H4 (cell line): ENCODE measurements at regions not wholly inside any gene's neighbourhood (a gene's known extent, or its start where the extent isn't known, plus 50 kb on each side); places are given as distances from the start of the nearest gene placed in this dataset.
"Not testable (repeated sequence)": the region's sequence is repeated elsewhere in the genome, so short reads cannot be mapped to it uniquely, and the experiment has no call there.

ENCODE experiments used
- DNase-seq: peaks from one replicate; pipeline ENCODE4 v3.0.0-alpha.2; 2015; ENCODE audit warnings: low spot score

DNA sequence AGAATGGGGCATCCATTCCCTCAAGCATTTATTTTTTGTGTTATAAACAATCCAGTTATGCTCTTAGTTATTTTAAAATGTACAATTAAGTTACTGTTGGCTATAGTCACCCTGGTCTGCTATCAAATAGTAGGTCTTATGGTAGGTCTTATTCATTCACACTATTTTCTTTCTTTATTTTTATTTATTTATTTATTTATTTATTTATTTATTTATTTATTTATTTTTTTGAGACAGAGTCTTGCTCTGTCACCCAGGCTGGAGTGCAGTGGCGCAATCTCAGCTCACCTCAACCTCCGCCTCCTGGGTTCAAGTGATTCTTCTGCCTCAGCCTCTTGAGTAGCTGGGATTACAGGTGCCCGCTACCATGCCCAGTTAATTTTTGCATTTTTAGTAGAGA, 967.4 kb upstream of the AUTS2 start:
- not testable (repeated sequence) for DNase-seq

- DNase-seq, result no peak
These were observed 958.2 kb upstream of the AUTS2 start for GRCh38 chr7:68640103-68640502.

GRCh38 chr7:68642727-68643126, 955.5 kb upstream of the AUTS2 start:
- DNase-seq, result no peak

- no peak for DNase-seq
These were observed 934.9 kb upstream of the AUTS2 start for GRCh38 chr7:68663392-68663791.

- DNase-seq, result no peak
These were observed 927.2 kb upstream of the AUTS2 start for GRCh38 chr7:68671046-68671445.

- no peak for DNase-seq
These were observed 926.6 kb upstream of the AUTS2 start for GRCh38 chr7:68671671-68672070.

- no peak for DNase-seq
These were observed 923.4 kb upstream of the AUTS2 start for GRCh38 chr7:68674826-68675225.

DNA sequence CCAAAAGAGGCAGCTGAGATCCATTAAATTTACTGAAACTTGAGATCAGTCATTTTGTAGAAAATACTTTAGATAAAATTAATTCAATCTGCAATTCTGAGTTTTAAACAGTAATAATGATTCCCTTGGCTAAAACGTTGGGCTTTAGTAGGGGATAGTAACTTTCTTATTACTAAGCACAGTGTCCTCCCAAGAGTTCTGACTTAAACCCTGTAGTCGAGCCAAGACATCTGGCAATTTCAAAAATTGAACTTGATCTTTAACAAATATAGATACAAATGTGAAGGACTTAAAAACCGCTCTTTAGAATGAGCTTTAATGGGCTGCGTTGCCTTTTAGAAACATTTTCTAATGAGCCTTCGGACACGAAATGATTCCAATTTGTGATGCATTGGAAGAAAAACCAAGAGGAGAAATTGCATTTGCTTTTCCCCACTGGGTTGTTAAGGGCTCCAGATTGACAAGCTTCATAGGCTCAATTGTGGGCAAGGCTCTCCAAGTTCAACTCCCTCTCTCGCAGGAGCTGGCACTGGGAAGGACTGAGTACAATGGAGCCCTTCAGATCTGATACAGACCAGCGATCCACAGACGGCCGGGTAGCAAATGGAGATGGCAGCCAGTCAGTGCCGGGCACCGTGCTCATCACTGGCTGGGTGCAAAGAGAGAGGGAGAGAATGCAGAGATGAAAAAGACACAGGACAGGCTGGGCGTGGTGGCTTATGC, 921.3 kb upstream of the AUTS2 start:
- no peak for DNase-seq

- no peak for DNase-seq
These were observed 920.1 kb upstream of the AUTS2 start for GRCh38 chr7:68678196-68678595.

- DNase-seq, result no peak
These were observed 918.6 kb upstream of the AUTS2 start for GRCh38 chr7:68679459-68680234.

DNA sequence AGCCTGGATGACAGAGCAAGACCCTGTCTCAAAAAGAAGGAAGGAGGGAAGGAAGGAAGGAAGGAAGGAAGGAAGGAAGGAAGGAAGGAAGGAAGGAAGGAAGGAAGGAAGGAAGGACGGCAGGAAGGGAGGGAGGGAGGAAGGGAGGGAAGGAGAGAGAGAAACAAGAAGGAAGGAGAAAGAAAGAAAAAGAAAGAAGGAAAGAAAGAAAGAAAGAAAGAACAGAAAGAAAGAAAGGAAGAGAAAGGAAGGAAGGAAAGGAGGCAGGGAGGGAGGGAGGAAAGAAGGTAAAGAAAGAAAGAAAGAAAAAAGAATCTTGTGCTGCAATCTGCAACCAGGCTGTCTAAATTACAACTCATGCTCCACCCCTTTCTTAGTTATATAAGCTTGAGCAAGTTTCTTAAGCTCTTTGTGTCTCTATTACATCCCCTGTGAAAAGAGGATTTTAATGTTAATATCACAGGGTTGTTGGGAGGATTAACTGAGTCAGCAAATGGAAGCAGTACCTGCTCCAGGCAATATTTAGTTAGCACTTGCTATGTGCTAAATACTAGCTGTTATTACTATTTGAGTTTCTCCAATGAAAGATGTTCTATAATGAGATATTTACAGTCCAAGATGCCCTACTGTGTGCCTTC, 917.9 kb upstream of the AUTS2 start:
- no peak for DNase-seq

- no peak for DNase-seq
These were observed 915.4 kb upstream of the AUTS2 start for GRCh38 chr7:68682910-68683309.

DNA sequence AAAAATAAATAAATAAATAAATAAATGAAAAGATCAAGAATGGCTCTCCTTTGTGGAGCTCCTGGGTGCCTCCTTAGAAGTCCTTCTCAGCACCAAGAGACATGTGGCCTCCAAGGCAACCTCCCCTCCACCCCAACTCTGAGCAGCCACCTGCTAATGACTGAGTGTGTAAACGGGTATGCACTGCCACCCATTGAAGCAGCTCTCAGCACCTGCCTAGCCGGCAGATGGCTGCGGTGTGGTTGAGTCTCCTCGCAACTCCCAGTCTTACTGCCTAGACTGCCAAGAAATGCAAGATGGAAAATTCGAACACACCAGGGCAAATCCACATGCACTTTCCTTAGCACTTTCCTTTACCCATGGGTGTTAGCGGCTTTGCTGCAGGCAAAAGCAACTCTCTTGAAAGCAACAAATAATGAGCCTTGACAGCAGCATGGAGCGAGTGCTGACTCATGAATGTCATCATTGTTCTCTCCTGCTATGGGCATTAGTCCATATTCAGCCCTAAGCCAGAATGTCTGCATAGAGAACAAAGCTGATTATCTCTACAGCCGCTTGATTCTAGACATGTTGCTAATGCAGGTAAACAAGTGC, 913.9 kb upstream of the AUTS2 start:
- peak; percentile 72 for DNase-seq

- DNase-seq, result no peak
These were observed 913.3 kb upstream of the AUTS2 start for GRCh38 chr7:68684996-68685395.

DNA sequence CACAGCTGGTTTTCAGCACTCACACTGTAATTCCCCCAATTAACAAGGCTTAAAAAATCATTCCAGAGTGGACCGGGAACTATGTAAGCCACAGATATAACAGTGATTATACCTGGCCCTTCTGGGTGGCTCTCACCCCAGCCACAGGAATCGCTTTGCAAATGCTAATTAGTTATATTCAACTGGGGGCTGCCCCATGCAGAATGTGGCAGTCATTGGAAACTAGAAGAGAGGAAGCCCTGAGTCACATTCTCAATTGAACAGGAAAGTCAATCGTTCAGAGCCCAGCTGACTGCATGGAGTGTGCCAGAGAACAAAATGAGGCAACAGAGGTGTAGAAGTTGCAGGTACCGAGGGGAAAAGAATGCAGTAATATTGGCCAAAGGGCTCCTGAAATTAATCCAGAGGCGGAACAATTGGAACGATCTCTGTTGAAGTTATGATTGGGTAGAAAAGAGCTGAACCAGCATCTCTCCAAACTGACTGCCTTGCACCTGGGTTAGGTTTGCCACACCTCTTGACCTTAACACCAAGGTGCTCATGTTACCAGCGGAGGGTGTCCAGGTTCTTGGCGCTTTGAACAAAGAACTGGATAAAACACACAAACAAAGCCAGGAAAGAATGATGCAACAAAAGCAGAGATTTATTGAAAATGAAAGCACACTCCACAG, 909.7 kb upstream of the AUTS2 start:
- DNase-seq, result no peak

- DNase-seq, result peak; percentile 89
These were observed 909.2 kb upstream of the AUTS2 start for GRCh38 chr7:68689087-68689433.

- DNase-seq, result peak; percentile 70
These were observed 906.7 kb upstream of the AUTS2 start for GRCh38 chr7:68691261-68692216.

DNA sequence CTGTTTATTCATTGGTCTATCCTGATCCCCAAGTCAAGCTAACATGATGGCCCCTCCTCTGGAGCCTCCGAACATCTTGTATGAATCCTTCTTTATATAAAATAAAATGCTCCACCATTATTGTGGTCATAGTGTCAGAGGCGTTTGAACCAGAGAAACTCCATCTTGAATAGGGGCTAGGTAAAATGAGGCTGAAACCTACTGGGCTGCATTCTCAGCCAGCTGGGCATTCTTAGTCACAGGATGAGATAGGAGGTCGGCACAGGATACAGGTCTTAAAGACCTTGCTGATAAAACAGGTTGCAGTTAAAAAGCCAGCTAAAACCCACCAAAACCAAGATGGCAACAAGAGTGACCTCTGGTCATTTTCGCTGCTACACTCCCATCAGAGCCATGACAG, 905.8 kb upstream of the AUTS2 start:
- no peak for DNase-seq

GRCh38 chr7:68694656-68695055, 903.6 kb upstream of the AUTS2 start:
- DNase-seq, result no peak

DNA sequence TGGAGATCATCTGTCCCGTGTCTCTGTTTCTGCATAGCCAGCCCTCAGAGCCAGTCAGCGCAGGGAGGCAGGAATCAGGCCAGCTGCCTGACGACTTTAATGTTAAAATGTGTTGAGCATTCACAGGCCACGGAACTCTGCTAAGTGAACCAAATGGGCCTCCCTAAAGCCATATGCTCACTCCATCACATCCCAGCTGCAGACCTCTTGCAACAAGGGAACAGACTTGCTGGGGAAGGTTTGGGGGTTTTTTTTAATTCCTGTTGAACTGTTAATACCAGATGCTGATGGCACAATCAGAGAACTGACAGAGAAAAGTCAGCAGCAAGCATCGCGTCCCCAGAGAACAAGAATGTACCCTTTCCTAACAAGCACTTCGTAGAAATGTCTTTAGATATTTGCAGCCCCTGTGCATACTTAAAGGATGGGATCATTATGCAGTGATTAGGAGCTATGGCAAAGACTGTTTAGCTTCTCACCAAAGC, 900.4 kb upstream of the AUTS2 start:
- no peak for DNase-seq
